Stimulated activated naive CD8-positive, alpha-beta T cell treated with anti-CD3 and anti-CD28 coated beads, Interleukin-15, amount 100 ng/mL, for 72 hours (primary cell): ENCODE measurements at regions not wholly inside any gene's neighbourhood (a gene's known extent, or its start where the extent isn't known, plus 50 kb on each side); places are given as distances from the start of the nearest gene placed in this dataset.
"Not testable (repeated sequence)": the region's sequence is repeated elsewhere in the genome, so short reads cannot be mapped to it uniquely, and the experiment has no call there.

Source experiments
- ATAC-seq: fragments of 150-1000 bp; cut with Tn5 transposase; 2 replicates; pipeline ENCODE4 v1.10.0; 2021; ENCODE audit warnings: mild to moderate bottlenecking, moderate library complexity
- DNase-seq, 2 donors: peaks; one replicate each; pipeline ENCODE4 v3.0.0; 2021 to 2022
- H3K27ac Mint-ChIP-seq, 2 donors: one replicate each; pipeline ENCODE4 v1.8.0; 2022; ENCODE audit warnings: mild to moderate bottlenecking in 2 of 2, mixed read lengths in 2 of 2, moderate library complexity in 2 of 2
- H3K27me3 Mint-ChIP-seq: one replicate; pipeline ENCODE4 v1.8.0; 2022; ENCODE audit warnings: mixed read lengths
- H3K4me1 Mint-ChIP-seq: one replicate; pipeline ENCODE4 v1.8.0; 2022; ENCODE audit warnings: mild to moderate bottlenecking, mixed read lengths
- H3K4me3 Mint-ChIP-seq, 2 donors: one replicate each; pipeline ENCODE4 v1.8.0; 2022; ENCODE audit warnings: mild to moderate bottlenecking in 2 of 2, mixed read lengths in 2 of 2, moderate library complexity in 1 of 2
- H3K9me3 Mint-ChIP-seq, 2 donors: one replicate each; pipeline ENCODE4 v1.8.0; 2022; ENCODE audit warnings: mixed read lengths in 2 of 2

DNA sequence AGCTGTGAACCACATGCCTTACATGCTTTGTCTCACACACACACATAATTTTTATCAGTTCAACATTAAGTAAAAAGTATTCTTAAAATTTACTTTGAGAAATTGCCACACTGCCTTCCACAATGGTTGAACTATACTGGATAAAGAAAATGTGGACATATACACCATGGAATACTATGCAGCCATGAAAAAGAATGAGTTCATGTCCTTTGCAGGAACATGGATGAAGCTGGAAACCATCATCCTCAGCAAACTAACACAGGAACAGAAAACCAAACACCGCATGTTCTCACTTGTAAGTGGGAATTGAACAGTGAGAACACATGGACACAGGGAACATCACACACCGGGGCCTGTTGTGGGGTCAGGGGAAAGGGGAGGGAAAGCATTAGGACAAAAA is 774.9 kb upstream of the RAB6C start:
- not testable (repeated sequence) for H3K4me3 Mint-ChIP-seq, H3K9me3 Mint-ChIP-seq, H3K4me1 Mint-ChIP-seq, ATAC-seq, DNase-seq, H3K27me3 Mint-ChIP-seq, H3K27ac Mint-ChIP-seq

DNA sequence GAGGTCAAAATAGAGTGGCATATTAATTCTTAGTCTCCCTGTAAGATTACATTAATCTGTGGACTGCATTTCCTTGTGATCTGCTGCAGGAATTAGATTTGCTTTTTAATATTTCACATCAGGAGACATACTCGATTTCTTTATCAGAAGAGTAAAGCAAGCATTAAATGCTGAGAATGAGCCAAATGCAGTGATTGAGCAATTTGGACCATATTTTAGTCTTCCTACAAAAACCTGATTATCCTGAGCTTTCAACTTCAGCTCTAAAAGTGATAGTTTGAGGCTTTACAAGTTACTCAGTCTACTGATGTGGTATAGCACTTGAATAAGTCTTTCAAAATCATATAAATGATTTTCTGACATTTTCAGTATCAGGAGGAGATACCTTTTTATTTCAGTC is 774.3 kb upstream of the RAB6C start:
- Mint-ChIP-seq H3K27ac (no peak overlapping the region), H3K4me1 (no peaks in the 10 kb centered on the region), H3K4me3 (no peak overlapping the region), H3K27me3 (peaks cover 10% of the 10 kb centered on the region), H3K9me3 (no peaks in the 10 kb centered on the region)
- ATAC-seq (no peak), DNase-seq (no peak)

GRCh38 chr2:129205766-129206165 is 773.7 kb upstream of the RAB6C start:
- Mint-ChIP-seq H3K4me1 (no peaks in the 10 kb centered on the region), H3K27me3 (peaks cover 10% of the 10 kb centered on the region), H3K27ac (no peak overlapping the region), H3K9me3 (no peaks in the 10 kb centered on the region), H3K4me3 (no peak overlapping the region)
- no peak for DNase-seq
- ATAC-seq, result no peak

DNA sequence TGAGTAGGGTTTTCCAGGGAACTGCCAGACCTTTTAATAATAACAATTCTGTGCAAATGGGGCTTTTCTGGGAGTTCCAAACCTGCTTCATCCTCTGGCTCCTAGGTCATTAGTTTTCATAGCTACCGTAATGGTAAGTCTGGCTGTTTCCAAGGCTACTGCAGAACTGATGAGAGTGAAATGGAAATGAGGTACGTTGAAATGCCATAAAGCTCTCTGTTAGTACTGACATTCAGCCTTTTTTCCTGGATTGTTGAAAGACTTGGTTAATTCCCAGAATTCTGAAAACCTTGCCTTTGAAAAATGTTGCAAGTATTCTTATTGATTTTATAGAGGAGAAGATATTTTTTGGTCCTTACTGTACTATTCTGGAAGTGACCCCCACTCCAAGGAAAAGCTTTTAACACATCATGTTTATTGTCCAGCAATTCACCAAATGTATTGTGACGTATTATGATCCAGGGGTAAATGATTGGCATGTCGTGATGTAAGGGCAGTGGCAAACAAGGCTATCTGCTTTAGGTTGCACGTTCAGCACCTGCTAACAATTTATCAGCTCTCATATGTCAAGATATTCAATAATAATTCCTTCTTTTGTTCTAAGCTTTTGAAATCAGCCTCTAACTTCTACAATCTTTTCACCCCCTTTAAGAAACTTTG is 767.0 kb upstream of the RAB6C start:
- Mint-ChIP-seq H3K27ac (no peak overlapping the region), H3K9me3 (no peaks in the 10 kb centered on the region), H3K27me3 (no peaks in the 10 kb centered on the region), H3K4me3 (no peak overlapping the region), H3K4me1 (no peaks in the 10 kb centered on the region)
- no peak for DNase-seq
- ATAC-seq, result no peak

DNA sequence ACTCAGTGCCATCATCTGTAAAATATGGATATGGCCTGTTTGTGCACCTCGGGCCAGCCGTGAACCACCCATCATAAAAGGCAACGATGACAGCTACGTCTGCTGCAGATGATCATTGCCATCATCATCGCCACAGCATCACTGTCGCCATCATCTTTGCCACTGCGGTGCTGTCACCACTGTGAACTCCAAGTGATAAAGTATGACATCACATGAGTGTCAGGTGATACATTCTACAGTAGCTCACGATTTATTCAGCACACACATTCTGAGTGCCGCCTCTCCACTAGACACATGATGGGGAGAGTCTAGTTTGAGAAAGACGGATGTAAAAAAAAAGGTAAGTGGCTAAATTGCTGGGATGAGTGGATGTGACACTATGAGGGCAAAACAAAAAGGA is 755.4 kb upstream of the RAB6C start:
- H3K9me3 Mint-ChIP-seq, result peaks cover 0 to under 1% of the 10 kb centered on the region in 2 donors
- H3K4me1 Mint-ChIP-seq, result no peaks in the 10 kb centered on the region
- no peak overlapping the region for H3K4me3 Mint-ChIP-seq
- no peaks in the 10 kb centered on the region for H3K27me3 Mint-ChIP-seq
- no peak overlapping the region for H3K27ac Mint-ChIP-seq
- ATAC-seq (no peak), DNase-seq (no peak)

GRCh38 chr2:129224486-129224885 is 755.0 kb upstream of the RAB6C start:
- Mint-ChIP-seq H3K9me3 (no peaks in the 10 kb centered on the region), H3K4me3 (no peak overlapping the region), H3K27me3 (no peaks in the 10 kb centered on the region), H3K27ac (no peak overlapping the region), H3K4me1 (no peaks in the 10 kb centered on the region)
- no peak for ATAC-seq
- no peak for DNase-seq

- ATAC-seq, result no peak
- H3K27me3 Mint-ChIP-seq, result no peaks in the 10 kb centered on the region
- H3K9me3 Mint-ChIP-seq, result no peaks in the 10 kb centered on the region
- no peak overlapping the region for H3K4me3 Mint-ChIP-seq
- no peaks in the 10 kb centered on the region for H3K4me1 Mint-ChIP-seq
- H3K27ac Mint-ChIP-seq, result no peak overlapping the region
- DNase-seq, result no peak
Measured at GRCh38 chr2:129229196-129229595, 750.3 kb upstream of the RAB6C start.

DNA sequence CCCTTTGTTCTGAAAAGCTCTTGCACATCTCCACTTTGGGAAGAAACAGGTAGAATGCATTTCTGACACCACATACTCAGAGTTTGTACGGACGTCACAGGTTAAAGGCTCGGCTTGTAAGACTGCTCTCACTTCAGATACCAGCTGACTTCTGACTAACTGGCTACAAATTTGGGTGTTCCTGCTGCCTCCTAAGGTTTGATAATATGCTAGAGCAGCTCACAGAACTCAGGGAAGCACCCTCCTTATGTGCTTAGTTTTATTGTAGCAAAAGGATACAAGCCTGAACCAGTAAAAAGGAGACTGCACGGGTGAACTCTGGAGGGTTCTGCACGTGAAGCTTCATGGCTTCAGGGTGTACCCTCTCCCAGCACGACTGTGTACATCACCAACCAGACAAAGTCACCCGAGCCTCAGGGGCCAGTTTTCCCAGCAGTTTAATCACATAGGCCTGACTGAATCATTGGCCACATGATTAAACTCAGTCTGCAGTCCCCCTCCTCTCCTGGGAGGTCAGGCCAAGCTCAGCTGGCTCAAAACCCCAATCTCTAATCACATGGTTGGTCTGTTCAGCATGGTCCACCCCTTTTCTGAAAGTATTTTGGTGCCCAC is 749.5 kb upstream of the RAB6C start:
- H3K4me1 Mint-ChIP-seq, result no peaks in the 10 kb centered on the region
- no peak overlapping the region for H3K4me3 Mint-ChIP-seq
- no peak overlapping the region for H3K27ac Mint-ChIP-seq
- H3K9me3 Mint-ChIP-seq, result no peaks in the 10 kb centered on the region
- no peak for DNase-seq
- ATAC-seq, result no peak
- no peaks in the 10 kb centered on the region for H3K27me3 Mint-ChIP-seq

DNA sequence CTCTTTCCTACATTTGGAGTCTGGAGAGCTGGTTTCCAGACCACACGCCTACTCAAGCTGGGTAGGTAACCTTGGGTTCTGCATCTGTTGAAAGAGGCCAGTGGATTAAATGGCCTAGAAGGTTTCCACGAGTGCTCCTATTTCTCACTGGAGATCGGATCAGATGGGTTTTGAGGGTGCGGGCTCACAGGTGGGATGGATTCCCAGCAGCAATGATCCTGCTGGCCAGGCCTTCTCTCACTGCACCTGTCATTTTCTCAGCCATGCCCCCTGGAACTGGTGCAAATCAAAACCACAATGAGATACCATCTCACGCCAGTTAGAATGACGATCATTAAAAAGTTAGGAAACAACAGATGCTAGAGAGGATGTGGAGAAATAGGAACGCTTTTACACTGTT is 747.5 kb upstream of the RAB6C start:
- no peaks in the 10 kb centered on the region for H3K9me3 Mint-ChIP-seq
- H3K27me3 Mint-ChIP-seq, result no peaks in the 10 kb centered on the region
- no peak for DNase-seq
- ATAC-seq, result no peak
- no peaks in the 10 kb centered on the region for H3K4me1 Mint-ChIP-seq
- no peak overlapping the region for H3K27ac Mint-ChIP-seq
- no peak overlapping the region for H3K4me3 Mint-ChIP-seq

DNA sequence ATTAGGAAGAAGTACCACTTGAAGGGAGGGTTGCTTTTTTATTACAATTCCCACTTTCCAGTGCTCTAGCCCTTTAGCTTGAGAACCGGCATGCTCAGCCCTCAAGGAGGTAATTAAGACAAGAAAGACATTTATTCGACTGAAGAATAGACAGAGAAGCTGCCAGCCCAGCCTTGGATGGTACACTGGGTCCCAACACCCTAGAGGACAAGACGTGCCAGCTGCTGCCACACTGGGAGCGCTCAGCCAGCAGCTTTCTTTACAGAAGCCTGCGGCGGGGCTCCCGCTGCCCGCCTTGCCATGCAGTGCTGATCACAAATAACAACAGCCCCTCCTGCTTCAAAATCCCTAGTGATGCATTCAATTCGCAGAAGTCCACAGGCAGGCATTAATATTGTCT is 746.3 kb upstream of the RAB6C start:
- ATAC-seq (no peak), DNase-seq (no peak)
- Mint-ChIP-seq H3K4me3 (no peak overlapping the region), H3K4me1 (no peaks in the 10 kb centered on the region), H3K9me3 (no peaks in the 10 kb centered on the region), H3K27ac (no peak overlapping the region), H3K27me3 (no peaks in the 10 kb centered on the region)

GRCh38 chr2:129233751-129234406 is 745.6 kb upstream of the RAB6C start:
- peak; percentile 31 for ATAC-seq
- no peaks in the 10 kb centered on the region for H3K27me3 Mint-ChIP-seq

DNA sequence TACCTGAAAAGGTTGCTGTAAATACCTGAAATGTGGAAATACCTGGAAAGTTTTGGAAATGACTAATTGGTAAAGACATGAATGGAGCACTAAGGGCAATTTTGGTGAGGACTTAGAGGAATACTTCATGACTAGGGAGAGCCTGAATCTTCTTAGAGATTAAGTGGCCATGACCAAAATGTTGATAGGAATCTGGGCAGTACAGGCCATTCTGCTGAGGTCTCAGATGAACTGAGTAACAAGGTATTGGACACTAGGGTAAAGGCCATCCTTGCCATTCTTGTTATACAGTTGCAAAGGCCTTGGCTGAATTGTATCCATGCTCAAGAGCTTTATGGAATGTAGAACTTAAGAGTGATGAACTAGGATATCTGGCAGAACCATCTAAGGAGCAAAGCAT is 742.9 kb upstream of the RAB6C start:
- Mint-ChIP-seq H3K4me3 (no peak overlapping the region), H3K4me1 (no peaks in the 10 kb centered on the region), H3K9me3 (no peaks in the 10 kb centered on the region), H3K27me3 (no peaks in the 10 kb centered on the region), H3K27ac (no peak overlapping the region)
- ATAC-seq (no peak), DNase-seq (no peak)

More at GRCh38 chr2:129233751-129234406, 745.6 kb upstream of the RAB6C start:
- Mint-ChIP-seq H3K4me1 (no peaks in the 10 kb centered on the region), H3K27ac (no peak overlapping the region), H3K4me3 (no peak overlapping the region), H3K9me3 (no peaks in the 10 kb centered on the region)
- no peak for DNase-seq

GRCh38 chr2:129237966-129238725 is 741.3 kb upstream of the RAB6C start:
- H3K27me3 Mint-ChIP-seq, result no peaks in the 10 kb centered on the region
- H3K4me3 Mint-ChIP-seq, result no peak overlapping the region
- no peaks in the 10 kb centered on the region for H3K9me3 Mint-ChIP-seq
- no peak overlapping the region for H3K27ac Mint-ChIP-seq
- DNase-seq (no peak), ATAC-seq (no peak)
- no peaks in the 10 kb centered on the region for H3K4me1 Mint-ChIP-seq

- ATAC-seq (no peak), DNase-seq (no peak)
- Mint-ChIP-seq H3K27ac (no peak overlapping the region), H3K4me3 (no peak overlapping the region), H3K4me1 (no peaks in the 10 kb centered on the region), H3K9me3 (no peaks in the 10 kb centered on the region), H3K27me3 (no peaks in the 10 kb centered on the region)
Measured at GRCh38 chr2:129239141-129239540, 740.3 kb upstream of the RAB6C start.

DNA sequence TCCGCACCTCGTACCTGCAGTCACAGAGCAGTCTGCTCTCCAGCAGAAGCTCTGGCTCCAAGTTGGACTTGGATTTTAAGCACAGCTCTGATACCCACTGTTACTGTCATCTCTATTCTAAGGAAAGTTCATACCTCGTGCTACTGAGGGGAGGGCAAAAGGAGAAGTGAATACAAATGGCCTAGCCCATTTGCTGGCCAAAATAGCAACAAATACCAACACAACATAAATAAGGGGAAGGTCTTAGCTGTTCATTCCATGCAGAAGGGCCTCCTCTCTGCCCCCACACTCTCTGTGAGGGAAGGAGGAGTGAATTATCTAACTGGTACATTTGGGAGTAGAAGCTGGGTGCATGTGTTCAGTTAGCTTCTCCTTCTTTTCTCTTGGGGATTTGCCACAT is 739.4 kb upstream of the RAB6C start:
- ATAC-seq (no peak), DNase-seq (no peak)
- no peak overlapping the region for H3K4me3 Mint-ChIP-seq
- no peaks in the 10 kb centered on the region for H3K9me3 Mint-ChIP-seq
- no peaks in the 10 kb centered on the region for H3K27me3 Mint-ChIP-seq
- H3K4me1 Mint-ChIP-seq, result no peaks in the 10 kb centered on the region
- H3K27ac Mint-ChIP-seq, result no peak overlapping the region

GRCh38 chr2:129242269-129242668 is 737.2 kb upstream of the RAB6C start:
- DNase-seq (no peak), ATAC-seq (no peak)
- Mint-ChIP-seq H3K4me1 (no peaks in the 10 kb centered on the region), H3K9me3 (peaks cover 0 to 8% of the 10 kb centered on the region in 2 donors), H3K27ac (no peak overlapping the region), H3K4me3 (no peak overlapping the region), H3K27me3 (no peaks in the 10 kb centered on the region)
